Left forelimb (tissue), 1 donor: ENCODE measurements at regions not wholly inside any gene's neighbourhood (a gene's known extent, or its start where the extent isn't known, plus 50 kb on each side); places are given as distances from the start of the nearest gene placed in this dataset.

ENCODE experiments used
- DNase-seq: peaks from one replicate; pipeline ENCODE4 v3.0.0-alpha.2; 2018; ENCODE audit warnings: low spot score

DNA sequence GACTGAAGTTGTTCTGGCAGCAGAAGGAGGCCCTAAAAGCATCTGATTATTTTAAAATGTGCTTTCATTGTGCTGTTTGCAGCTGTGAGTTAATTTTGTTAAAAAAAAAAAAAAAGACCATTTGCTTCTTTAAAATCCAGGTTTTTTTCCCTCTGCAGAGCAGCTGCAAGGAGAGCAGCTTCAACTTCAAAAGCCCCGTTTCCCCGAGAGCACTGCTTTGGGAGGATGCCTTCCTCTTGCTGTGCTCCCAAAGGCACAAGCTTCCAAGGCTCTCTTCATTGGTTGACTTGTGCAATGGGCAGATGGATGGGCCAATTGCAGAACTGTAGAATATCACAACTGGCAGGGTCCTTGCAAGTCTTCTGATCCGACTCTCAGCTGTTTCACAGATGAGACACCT, 459.2 kb upstream of the PKN2 start:
- DNase-seq: no peak

GRCh38 chr1:88228114-88228513, 456.0 kb upstream of the PKN2 start:
- DNase-seq: no peak

- DNase-seq: no peak
Measured at GRCh38 chr1:88230126-88230525, 453.9 kb upstream of the PKN2 start.

DNA sequence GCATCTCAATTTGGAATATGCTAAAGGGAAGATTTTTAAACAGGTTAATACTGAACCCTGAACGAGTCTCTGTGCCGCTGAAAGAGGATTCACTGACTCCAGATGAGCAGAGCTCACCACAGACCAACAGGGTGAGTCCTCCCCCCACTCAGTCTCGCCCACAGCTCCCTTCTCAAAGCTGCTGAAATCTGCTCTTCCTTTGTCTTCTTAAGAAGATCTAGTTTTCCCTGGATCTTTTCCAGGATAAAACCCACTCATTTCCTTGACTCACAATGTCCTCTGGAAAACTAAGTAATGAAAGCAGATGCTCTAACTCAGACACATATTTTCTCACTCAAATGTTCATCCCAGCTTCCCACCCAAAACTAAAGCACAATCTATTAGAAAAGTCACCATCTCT, 447.0 kb upstream of the PKN2 start:
- DNase-seq: no peak

- DNase-seq: no peak
Measured at GRCh38 chr1:88239205-88239604, 444.9 kb upstream of the PKN2 start.

DNA sequence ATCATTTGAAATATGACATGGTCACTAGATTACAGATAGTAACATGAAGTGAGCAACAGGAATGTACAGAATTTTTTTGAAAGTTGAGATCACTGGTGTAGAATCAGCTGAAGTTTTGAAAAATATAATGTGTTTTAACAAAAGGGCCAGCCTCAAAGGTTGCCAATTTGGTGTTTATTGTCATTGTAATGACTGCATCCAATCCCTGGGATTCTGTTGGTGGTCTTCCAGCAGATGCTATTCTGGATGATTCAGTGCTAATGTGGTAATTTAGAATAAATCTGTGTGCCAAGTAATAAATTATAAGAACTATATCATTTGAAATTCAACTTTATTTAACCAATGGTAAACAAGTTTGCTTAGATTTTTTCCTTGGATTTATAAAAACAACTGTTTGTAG, 436.4 kb upstream of the PKN2 start:
- DNase-seq: no peak

- DNase-seq: no peak
Measured at GRCh38 chr1:88250915-88251314, 433.2 kb upstream of the PKN2 start.

DNA sequence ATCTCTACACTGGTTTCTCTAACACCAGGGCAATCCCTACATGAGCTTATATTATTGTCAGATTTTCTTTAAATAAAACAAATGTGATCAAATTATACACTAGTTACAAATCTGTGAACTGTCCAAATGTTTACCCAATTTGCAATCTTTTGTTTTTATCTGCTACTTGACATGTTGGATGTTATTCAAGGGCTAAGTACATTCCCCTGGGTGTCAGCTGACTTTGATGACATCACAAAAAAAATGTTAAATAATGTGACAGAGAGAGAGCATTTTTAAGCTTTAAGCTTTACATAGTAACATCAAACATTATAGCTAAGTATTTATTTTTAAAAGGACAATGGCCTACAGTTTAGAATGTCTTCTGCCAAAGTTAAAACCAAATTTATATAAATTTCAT, 431.3 kb upstream of the PKN2 start:
- DNase-seq: no peak

- no peak for DNase-seq
Measured at GRCh38 chr1:88265606-88266005, 418.5 kb upstream of the PKN2 start.

GRCh38 chr1:88266051-88266450, 418.0 kb upstream of the PKN2 start:
- no peak for DNase-seq

GRCh38 chr1:88272216-88272615, 411.9 kb upstream of the PKN2 start:
- no peak for DNase-seq

GRCh38 chr1:88274431-88274830, 409.6 kb upstream of the PKN2 start:
- DNase-seq: no peak

- DNase-seq: no peak
Measured at GRCh38 chr1:88275259-88275862, 408.7 kb upstream of the PKN2 start.

- no peak for DNase-seq
Measured at GRCh38 chr1:88276163-88276562, 407.9 kb upstream of the PKN2 start.

GRCh38 chr1:88284066-88284465, 400.0 kb upstream of the PKN2 start:
- DNase-seq: no peak

- no peak for DNase-seq
Measured at GRCh38 chr1:88284666-88285366, 399.3 kb upstream of the PKN2 start.

- no peak for DNase-seq
Measured at GRCh38 chr1:88286716-88287115, 397.4 kb upstream of the PKN2 start.

- no peak for DNase-seq
Measured at GRCh38 chr1:88288571-88288970, 395.5 kb upstream of the PKN2 start.

DNA sequence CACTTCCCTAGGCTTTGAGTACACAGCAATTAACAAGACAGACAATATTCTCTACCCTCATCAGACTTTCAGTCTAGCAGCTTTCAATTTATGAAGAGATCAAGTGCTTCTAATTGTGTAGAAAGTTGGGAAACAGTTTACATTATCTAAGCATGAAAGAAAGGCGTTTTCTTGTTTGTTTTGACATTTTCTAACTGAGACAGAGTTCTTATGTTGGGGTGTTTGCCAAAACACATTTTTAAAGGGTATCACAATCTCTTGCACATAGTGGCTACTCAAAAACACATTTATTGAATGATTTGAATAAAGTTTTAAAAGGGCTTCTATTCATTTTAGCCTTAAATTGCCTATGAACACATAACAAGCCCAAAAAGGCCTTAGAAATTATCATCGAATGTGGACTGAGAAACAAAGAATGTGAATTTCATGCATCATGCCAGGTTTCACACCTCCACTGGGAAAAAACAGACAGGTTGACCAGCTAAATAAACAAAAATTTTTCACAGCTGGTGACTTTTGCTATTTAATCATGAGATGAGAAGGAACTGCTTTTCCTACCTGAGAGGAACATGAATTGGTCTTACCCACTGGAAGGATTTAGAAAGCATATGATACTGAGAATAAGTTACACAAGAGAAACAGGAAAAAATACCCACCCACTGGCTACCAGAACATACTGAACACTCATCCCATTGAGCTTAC, 394.5 kb upstream of the PKN2 start:
- DNase-seq: no peak

DNA sequence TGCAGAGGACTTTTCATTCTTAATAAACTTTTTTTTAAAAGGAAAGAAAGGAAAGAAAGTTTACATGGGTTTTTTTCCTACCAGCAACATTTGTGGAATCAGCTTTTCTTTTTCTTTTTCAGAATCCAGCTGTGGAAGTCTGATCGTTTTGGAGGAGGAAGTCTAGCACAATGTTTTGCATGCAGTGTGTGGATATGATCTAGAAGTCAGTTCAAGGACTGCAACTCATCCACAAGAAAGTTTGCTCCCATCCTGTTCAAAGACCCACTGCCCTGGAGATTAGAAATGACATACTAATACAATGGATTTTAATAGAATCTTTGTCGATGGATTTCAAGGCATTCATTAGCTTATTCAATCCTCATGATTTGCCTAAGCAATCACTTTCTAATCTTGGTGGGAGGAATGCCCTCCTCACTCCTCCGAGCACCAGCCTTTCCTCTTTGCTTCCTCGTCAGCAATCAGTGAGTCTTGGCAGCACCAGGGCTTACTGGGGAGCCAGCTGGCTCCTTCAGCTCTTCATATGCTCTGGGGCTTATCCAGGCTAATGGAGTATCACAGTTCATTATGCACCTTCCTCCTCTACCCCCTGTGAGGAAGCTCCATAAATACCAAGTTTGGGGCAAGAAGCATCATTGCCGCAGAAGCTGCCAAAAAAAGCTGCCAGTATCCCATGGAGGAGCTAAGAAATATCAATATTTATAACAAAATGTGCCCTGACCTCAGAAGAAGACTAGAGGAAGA, 392.3 kb upstream of the PKN2 start:
- no peak for DNase-seq

GRCh38 chr1:88293691-88294190, 390.3 kb upstream of the PKN2 start:
- DNase-seq: no peak

DNA sequence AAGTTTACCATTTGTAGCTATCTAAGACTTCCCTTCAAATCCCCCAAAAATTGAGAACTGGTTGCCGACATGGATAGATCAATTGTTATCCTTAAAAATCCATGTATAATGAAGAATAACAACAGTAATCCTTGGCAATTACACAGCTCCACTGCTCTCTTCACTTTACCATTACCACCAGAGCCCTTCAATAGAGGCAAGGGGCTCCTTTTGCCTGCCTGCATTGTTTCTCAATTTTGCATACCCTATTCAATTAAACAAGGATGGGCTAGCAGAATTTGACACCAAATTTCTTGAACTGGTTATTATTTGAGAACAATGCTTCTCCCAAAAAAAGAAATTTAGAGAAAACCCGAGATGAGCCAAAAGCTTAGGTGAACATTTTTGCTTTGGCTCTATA, 387.8 kb upstream of the PKN2 start:
- no peak for DNase-seq

DNA sequence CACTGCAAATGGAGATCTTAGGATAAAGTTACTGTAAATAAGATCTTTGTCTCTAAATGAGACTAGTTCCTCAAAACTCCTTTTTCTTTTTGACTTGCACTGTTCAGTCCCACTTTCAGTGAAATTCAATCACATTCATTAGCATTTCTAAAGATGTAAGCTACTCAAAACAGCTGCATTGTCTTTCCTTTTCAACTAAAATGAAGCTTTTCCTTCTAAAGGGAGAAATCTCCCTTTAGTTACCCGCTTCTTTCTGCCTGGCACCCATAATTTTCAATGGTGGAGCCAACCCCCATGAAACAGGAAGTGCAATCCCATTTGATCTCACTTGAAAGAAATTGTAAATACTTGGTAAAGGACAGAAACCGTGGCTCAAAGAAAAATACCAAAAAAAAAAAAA, 387.4 kb upstream of the PKN2 start:
- DNase-seq: no peak
